ENCODE measurements at regions not wholly inside any gene's neighbourhood (a gene's known extent, or its start where the extent isn't known, plus 50 kb on each side); places are given as distances from the start of the nearest gene placed in this dataset.

- TF ChIP-seq, protein P1, sequence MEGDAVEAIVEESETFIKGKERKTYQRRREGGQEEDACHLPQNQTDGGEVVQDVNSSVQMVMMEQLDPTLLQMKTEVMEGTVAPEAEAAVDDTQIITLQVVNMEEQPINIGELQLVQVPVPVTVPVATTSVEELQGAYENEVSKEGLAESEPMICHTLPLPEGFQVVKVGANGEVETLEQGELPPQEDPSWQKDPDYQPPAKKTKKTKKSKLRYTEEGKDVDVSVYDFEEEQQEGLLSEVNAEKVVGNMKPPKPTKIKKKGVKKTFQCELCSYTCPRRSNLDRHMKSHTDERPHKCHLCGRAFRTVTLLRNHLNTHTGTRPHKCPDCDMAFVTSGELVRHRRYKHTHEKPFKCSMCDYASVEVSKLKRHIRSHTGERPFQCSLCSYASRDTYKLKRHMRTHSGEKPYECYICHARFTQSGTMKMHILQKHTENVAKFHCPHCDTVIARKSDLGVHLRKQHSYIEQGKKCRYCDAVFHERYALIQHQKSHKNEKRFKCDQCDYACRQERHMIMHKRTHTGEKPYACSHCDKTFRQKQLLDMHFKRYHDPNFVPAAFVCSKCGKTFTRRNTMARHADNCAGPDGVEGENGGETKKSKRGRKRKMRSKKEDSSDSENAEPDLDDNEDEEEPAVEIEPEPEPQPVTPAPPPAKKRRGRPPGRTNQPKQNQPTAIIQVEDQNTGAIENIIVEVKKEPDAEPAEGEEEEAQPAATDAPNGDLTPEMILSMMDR (IDR thresholded peaks at IDR 0.05): no peak
- TF ChIP-seq TCF7L2 (IDR thresholded peaks at IDR 0.05; ENCODE audit: low read depth, low read length) (no peak), POLR2AphosphoS5 (IDR thresholded peaks at IDR 0.05; ENCODE audit: low read depth, low read length) (no peak)
- TF ChIP-seq, protein P2, sequence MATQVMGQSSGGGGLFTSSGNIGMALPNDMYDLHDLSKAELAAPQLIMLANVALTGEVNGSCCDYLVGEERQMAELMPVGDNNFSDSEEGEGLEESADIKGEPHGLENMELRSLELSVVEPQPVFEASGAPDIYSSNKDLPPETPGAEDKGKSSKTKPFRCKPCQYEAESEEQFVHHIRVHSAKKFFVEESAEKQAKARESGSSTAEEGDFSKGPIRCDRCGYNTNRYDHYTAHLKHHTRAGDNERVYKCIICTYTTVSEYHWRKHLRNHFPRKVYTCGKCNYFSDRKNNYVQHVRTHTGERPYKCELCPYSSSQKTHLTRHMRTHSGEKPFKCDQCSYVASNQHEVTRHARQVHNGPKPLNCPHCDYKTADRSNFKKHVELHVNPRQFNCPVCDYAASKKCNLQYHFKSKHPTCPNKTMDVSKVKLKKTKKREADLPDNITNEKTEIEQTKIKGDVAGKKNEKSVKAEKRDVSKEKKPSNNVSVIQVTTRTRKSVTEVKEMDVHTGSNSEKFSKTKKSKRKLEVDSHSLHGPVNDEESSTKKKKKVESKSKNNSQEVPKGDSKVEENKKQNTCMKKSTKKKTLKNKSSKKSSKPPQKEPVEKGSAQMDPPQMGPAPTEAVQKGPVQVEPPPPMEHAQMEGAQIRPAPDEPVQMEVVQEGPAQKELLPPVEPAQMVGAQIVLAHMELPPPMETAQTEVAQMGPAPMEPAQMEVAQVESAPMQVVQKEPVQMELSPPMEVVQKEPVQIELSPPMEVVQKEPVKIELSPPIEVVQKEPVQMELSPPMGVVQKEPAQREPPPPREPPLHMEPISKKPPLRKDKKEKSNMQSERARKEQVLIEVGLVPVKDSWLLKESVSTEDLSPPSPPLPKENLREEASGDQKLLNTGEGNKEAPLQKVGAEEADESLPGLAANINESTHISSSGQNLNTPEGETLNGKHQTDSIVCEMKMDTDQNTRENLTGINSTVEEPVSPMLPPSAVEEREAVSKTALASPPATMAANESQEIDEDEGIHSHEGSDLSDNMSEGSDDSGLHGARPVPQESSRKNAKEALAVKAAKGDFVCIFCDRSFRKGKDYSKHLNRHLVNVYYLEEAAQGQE (IDR thresholded peaks at IDR 0.05; ENCODE audit: insufficient read depth in 1 of 2, low read depth in 2 of 2, low read length in 1 of 2): no peak
Measured at GRCh38 chr2:19478409-19478808, 120.0 kb upstream of the OSR1 start.
